DND-41 (cell line): ENCODE measurements at regions not wholly inside any gene's neighbourhood (a gene's known extent, or its start where the extent isn't known, plus 50 kb on each side); places are given as distances from the start of the nearest gene placed in this dataset.

ENCODE experiments used
- EZH2 ChIP-seq: IDR thresholded peaks from 3 replicates; pipeline ENCODE4 v1.6.1; 2012; ENCODE audit warnings: borderline replicate concordance, low read depth, mild to moderate bottlenecking, moderate library complexity, low read length, inconsistent platforms; ENCODE audit not compliant: severe bottlenecking
- TF ChIP-seq, protein P1 (sequence below): IDR thresholded peaks from 2 replicates; pipeline ENCODE4 v1.5.1; 2012; ENCODE audit warnings: borderline replicate concordance, low read length, moderate library complexity, mild to moderate bottlenecking; ENCODE audit not compliant: poor library complexity, severe bottlenecking; ENCODE audit errors: extremely low read depth

DNA sequence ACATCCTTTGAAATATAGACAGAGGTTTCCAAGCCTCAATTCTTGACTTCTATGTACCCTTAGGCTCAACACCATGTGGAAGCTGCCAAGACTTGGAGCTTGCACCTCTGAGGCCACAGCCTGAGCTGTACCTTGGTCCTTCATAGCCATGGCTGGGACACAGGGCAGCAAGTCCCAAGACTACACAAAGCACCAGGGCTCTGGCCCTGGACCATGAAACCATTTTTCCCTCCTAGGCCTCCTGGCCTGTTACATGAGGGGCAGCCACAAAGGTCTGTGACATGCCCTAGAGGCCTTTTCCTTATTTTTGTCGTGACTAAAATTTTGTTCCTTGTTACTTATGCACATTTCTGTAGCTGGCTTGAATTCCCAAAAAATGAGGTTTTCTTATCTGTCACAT is 953.1 kb upstream of the ADGRL4 start:
- TF ChIP-seq, protein P1, sequence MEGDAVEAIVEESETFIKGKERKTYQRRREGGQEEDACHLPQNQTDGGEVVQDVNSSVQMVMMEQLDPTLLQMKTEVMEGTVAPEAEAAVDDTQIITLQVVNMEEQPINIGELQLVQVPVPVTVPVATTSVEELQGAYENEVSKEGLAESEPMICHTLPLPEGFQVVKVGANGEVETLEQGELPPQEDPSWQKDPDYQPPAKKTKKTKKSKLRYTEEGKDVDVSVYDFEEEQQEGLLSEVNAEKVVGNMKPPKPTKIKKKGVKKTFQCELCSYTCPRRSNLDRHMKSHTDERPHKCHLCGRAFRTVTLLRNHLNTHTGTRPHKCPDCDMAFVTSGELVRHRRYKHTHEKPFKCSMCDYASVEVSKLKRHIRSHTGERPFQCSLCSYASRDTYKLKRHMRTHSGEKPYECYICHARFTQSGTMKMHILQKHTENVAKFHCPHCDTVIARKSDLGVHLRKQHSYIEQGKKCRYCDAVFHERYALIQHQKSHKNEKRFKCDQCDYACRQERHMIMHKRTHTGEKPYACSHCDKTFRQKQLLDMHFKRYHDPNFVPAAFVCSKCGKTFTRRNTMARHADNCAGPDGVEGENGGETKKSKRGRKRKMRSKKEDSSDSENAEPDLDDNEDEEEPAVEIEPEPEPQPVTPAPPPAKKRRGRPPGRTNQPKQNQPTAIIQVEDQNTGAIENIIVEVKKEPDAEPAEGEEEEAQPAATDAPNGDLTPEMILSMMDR: no peak
- no peak for TF ChIP-seq EZH2
